ENCODE measurements at regions not wholly inside any gene's neighbourhood (a gene's known extent, or its start where the extent isn't known, plus 50 kb on each side); places are given as distances from the start of the nearest gene placed in this dataset.

DNA sequence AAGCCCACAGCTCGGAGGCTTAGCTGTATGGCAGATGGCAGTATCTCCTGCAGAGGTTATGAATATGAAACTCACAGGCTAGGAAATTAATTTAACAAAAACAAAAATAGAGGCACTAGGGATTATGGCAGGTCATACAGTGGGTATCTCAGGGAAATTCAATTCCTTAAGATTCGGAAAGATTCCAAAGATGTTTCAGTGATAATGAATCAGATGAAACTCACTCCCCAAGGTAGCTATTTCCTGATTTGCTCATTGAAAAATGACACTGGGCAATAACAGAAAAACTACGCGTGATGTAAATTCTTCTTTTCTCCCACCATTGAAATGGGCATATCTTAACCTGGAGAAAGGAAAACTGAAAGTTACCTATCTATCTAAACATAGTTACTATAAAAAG, 414.1 kb downstream of the STK39 start:
- TF ChIP-seq, protein P1, sequence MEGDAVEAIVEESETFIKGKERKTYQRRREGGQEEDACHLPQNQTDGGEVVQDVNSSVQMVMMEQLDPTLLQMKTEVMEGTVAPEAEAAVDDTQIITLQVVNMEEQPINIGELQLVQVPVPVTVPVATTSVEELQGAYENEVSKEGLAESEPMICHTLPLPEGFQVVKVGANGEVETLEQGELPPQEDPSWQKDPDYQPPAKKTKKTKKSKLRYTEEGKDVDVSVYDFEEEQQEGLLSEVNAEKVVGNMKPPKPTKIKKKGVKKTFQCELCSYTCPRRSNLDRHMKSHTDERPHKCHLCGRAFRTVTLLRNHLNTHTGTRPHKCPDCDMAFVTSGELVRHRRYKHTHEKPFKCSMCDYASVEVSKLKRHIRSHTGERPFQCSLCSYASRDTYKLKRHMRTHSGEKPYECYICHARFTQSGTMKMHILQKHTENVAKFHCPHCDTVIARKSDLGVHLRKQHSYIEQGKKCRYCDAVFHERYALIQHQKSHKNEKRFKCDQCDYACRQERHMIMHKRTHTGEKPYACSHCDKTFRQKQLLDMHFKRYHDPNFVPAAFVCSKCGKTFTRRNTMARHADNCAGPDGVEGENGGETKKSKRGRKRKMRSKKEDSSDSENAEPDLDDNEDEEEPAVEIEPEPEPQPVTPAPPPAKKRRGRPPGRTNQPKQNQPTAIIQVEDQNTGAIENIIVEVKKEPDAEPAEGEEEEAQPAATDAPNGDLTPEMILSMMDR (IDR thresholded peaks at IDR 0.05): no peak
- no peak for TF ChIP-seq POLR2A (IDR thresholded peaks at IDR 0.05)
